ENCODE measurements at regions not wholly inside any gene's neighbourhood (a gene's known extent, or its start where the extent isn't known, plus 50 kb on each side); places are given as distances from the start of the nearest gene placed in this dataset.

DNA sequence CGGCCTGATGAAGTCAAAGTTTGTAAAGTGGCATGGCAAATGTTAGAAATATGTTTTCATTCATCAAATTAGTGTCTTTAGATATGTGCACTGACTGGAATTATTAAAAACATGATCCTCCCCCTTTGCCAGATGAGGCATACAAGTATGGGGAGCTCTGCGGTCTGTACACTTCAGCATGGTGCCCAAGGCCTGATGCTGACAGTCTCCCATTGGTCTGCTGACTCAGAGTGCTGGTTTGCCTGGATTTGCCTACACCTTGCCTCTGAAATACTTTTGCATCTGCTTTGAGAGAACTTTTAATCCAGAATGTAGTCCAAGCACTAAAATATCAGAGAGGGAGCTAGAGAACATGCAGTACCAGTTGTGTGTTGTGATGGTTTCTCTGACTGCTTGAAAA, 354.3 kb upstream of the ACTBL2 start:
- no peak for DNase-seq
- no TSS peak for BruUV-seq (replicated peaks)
- peaks cover 64% of the 10 kb centered on the region for H3K4me1 Mint-ChIP-seq (ENCODE audit: low read depth, unreplicated experiment)
- H3K27me3 Mint-ChIP-seq (ENCODE audit: unreplicated experiment), result no peaks in the 10 kb centered on the region
- TF ChIP-seq, protein P1, sequence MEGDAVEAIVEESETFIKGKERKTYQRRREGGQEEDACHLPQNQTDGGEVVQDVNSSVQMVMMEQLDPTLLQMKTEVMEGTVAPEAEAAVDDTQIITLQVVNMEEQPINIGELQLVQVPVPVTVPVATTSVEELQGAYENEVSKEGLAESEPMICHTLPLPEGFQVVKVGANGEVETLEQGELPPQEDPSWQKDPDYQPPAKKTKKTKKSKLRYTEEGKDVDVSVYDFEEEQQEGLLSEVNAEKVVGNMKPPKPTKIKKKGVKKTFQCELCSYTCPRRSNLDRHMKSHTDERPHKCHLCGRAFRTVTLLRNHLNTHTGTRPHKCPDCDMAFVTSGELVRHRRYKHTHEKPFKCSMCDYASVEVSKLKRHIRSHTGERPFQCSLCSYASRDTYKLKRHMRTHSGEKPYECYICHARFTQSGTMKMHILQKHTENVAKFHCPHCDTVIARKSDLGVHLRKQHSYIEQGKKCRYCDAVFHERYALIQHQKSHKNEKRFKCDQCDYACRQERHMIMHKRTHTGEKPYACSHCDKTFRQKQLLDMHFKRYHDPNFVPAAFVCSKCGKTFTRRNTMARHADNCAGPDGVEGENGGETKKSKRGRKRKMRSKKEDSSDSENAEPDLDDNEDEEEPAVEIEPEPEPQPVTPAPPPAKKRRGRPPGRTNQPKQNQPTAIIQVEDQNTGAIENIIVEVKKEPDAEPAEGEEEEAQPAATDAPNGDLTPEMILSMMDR (IDR thresholded peaks at IDR 0.05; ENCODE audit: unreplicated experiment), result no peak
- CTCF ChIA-PET, result interaction anchor here (1.0 to 2.5 kb wide), 2 partner anchors 12 to 187 kb away, joined by 6 to 11 read pairs; no protein-coding TSS in a partner anchor
- H3K27ac Mint-ChIP-seq (ENCODE audit: unreplicated experiment), result peak overlapping the region; percentile 64
- no peaks in the 10 kb centered on the region for H3K9me3 Mint-ChIP-seq (ENCODE audit: low read depth, unreplicated experiment)
- intact Hi-C loops (cut with micrococcal nuclease; ENCODE audit: unreplicated experiment), result loop anchor here (5.0 kb wide), 1 partner anchor 145 kb away; no protein-coding TSS in a partner anchor
- H3K4me3 Mint-ChIP-seq (ENCODE audit: low read depth, unreplicated experiment), result no peak overlapping the region
- no peaks in the 10 kb centered on the region for H3K36me3 Mint-ChIP-seq (ENCODE audit: insufficient read depth, unreplicated experiment)

DNA sequence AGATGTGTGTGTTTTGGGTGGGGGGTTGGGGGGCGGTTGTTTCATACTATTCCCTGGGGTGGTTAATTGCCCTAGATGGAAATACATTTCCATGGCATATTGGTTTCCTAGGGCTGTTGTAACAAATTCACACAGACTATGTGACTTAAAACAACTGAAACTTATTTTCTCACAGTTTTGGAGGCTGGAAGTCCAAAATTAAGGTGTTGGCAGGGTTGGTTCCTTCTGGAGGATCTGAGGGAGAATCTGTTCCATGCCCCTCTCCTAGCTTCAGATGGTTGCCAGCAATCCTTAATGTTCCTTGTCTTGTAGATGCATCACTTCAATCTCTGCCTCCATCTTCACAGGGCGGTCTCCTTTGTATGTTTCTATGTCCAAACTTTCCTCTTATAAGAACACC, 353.7 kb upstream of the ACTBL2 start:
- no peaks in the 10 kb centered on the region for H3K9me3 Mint-ChIP-seq (ENCODE audit: low read depth, unreplicated experiment)
- H3K36me3 Mint-ChIP-seq (ENCODE audit: insufficient read depth, unreplicated experiment), result no peaks in the 10 kb centered on the region
- TF ChIP-seq, protein P1 (IDR thresholded peaks at IDR 0.05; ENCODE audit: unreplicated experiment), result no peak
- H3K27me3 Mint-ChIP-seq (ENCODE audit: unreplicated experiment), result no peaks in the 10 kb centered on the region
- CTCF ChIA-PET, result interaction anchor here (0.6 kb wide), 1 partner anchor 1396 kb away, joined by 10 read pairs; no protein-coding TSS in a partner anchor
- H3K4me3 Mint-ChIP-seq (ENCODE audit: low read depth, unreplicated experiment), result no peak overlapping the region
- intact Hi-C loops (cut with micrococcal nuclease; ENCODE audit: unreplicated experiment), result loop anchor here (5.0 kb wide), 1 partner anchor 144 kb away; no protein-coding TSS in a partner anchor
- no peak overlapping the region for H3K27ac Mint-ChIP-seq (ENCODE audit: unreplicated experiment)
- BruUV-seq (replicated peaks), result no TSS peak
- DNase-seq, result no peak
- peaks cover 58% of the 10 kb centered on the region for H3K4me1 Mint-ChIP-seq (ENCODE audit: low read depth, unreplicated experiment)

DNA sequence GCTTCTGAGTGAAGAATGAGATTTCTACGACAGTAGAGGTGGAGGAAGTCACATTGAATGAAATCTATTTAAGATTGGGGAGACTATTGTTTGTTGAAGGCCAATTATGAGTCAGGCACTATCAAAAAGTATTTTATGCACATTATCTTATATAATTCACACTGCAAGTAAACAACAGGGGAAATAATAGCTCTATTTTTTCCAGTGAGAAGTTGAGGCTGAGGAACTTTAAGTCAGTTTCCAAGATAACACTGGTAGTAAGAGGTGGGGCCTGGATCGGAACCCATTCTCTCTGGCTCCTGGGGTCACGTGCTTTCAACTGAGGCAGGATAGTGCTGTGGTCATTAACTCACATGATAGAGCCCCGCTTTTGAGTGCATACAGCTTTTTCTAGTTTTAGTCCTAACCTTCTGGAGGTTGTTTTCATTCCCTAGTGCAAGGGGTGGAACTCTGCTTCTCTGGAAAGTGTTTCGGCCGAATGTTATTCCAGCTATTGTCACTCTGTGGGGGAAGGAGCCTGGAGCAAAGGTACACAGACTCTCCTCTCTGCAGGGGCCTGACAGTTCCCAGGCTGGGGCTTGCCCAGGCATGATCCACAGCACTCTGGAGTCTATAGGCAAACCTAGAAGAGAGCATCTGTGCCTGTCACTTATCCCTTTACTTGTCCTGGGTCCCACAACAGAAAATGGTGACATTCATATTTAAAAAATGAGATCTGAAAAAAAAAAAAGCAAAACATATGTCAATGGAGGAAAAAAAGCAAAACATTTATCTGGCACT, 352.4 kb upstream of the ACTBL2 start:
- intact Hi-C loops (cut with micrococcal nuclease; ENCODE audit: unreplicated experiment), result loop anchor here (5.0 kb wide), 1 partner anchor 143 kb away; no protein-coding TSS in a partner anchor
- DNase-seq, result no peak
- Mint-ChIP-seq H3K4me3 (ENCODE audit: low read depth, unreplicated experiment) (no peak overlapping the region), H3K9me3 (ENCODE audit: low read depth, unreplicated experiment) (no peaks in the 10 kb centered on the region), H3K4me1 (ENCODE audit: low read depth, unreplicated experiment) (peaks cover 45% of the 10 kb centered on the region), H3K27me3 (ENCODE audit: unreplicated experiment) (no peaks in the 10 kb centered on the region), H3K27ac (ENCODE audit: unreplicated experiment) (peak overlapping the region; percentile 46), H3K36me3 (ENCODE audit: insufficient read depth, unreplicated experiment) (no peaks in the 10 kb centered on the region)
- TF ChIP-seq, protein P1 (IDR thresholded peaks at IDR 0.05; ENCODE audit: unreplicated experiment), result no peak
- CTCF ChIA-PET, result no interaction called here
- no TSS peak for BruUV-seq (replicated peaks)

DNA sequence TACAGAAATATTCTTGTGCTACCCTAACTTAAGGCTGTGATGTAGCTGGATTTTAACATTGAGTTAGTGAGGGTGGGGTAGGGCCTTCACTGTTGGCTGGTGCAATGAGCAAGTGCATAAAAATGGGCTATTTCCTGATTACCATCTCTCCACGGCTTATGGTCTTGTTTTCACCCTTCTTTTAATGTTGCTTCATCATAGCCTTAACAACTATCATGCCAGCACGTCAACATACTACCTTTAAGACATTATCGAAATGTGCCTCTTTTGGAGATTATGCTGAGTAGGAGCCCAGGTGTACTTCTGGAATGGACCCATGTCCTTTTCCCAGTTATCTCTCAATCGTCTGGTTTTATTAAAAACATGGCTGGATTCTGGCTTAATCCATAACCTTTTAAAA, 350.9 kb upstream of the ACTBL2 start:
- Mint-ChIP-seq H3K9me3 (ENCODE audit: low read depth, unreplicated experiment) (no peaks in the 10 kb centered on the region), H3K4me3 (ENCODE audit: low read depth, unreplicated experiment) (no peak overlapping the region), H3K4me1 (ENCODE audit: low read depth, unreplicated experiment) (peaks cover 30% of the 10 kb centered on the region), H3K27me3 (ENCODE audit: unreplicated experiment) (no peaks in the 10 kb centered on the region), H3K27ac (ENCODE audit: unreplicated experiment) (no peak overlapping the region), H3K36me3 (ENCODE audit: insufficient read depth, unreplicated experiment) (no peaks in the 10 kb centered on the region)
- DNase-seq, result no peak
- TF ChIP-seq, protein P1 (IDR thresholded peaks at IDR 0.05; ENCODE audit: unreplicated experiment), result no peak
- intact Hi-C loops (cut with micrococcal nuclease; ENCODE audit: unreplicated experiment), result no loop called here
- CTCF ChIA-PET, result no interaction called here
- no TSS peak for BruUV-seq (replicated peaks)
